ENCODE measurements at regions not wholly inside any gene's neighbourhood (a gene's known extent, or its start where the extent isn't known, plus 50 kb on each side); places are given as distances from the start of the nearest gene placed in this dataset.

DNA sequence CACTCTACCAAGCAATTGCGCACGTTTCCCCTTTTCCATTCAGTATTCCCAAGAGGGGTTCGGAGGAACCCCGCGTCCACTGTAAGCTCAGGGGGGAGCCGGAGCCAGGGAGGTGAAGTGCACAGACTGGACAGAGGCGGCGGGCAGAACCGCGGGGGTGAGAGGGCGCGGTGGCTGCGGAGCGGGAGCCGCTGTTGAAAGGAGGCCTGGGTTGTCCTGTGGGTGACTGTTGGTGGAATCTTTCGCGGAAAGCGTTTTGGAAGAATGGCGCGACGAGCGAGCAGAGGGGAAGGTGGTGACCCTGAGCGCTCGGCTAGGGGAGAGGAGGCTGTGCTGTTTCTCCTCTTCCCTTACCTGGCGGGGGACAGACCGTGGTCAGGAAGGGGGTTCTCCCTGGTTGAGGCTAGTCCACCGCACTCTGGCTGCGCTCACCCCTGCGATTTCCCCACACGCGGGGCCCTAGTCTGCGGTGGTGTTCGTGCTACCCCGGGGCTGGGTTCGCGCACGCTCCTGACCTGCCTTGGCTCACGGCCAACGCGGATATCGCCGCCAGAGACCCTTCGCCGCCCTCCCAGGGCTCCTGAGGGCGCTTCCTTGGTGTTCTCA lies 92.8 kb downstream of the PRKAB2 start:
- no peak overlapping the region for H3K4me3 ChIP-seq

GRCh38 chr1:147078606-147079399 lies 93.5 kb downstream of the PRKAB2 start:
- no peak for TF ChIP-seq CTCF (IDR thresholded peaks at IDR 0.05)
- Histone ChIP-seq H3K36me3 (no peaks in the 10 kb centered on the region), H3K27ac (no peak overlapping the region), H3K27me3 (ENCODE audit: low read depth) (peaks cover 87% of the 10 kb centered on the region), H3K4me3 (no peak overlapping the region), H3K9me3 (no peaks in the 10 kb centered on the region), H3K4me1 (peaks cover 10% of the 10 kb centered on the region)
- DNase-seq (no peak), ATAC-seq (no peak)
- intact Hi-C loops (cut with DNase I) = no loop called here

More for the DNA sequence above, 92.8 kb downstream of the PRKAB2 start:
- H3K27ac ChIP-seq = no peak overlapping the region
- peaks cover 86% of the 10 kb centered on the region for H3K27me3 ChIP-seq (ENCODE audit: low read depth)
- no peaks in the 10 kb centered on the region for H3K36me3 ChIP-seq
- TF ChIP-seq CTCF (IDR thresholded peaks at IDR 0.05) = no peak
- no peaks in the 10 kb centered on the region for H3K9me3 ChIP-seq
- intact Hi-C loops (cut with DNase I) = no loop called here
- ATAC-seq (no peak), DNase-seq (no peak)
- peaks cover 13% of the 10 kb centered on the region for H3K4me1 ChIP-seq

GRCh38 chr1:147077936-147078605 lies 94.2 kb downstream of the PRKAB2 start:
- ATAC-seq (no peak), DNase-seq (no peak)
- no peak overlapping the region for H3K4me3 ChIP-seq
- peaks cover 11% of the 10 kb centered on the region for H3K4me1 ChIP-seq
- peaks cover 88% of the 10 kb centered on the region for H3K27me3 ChIP-seq (ENCODE audit: low read depth)
- H3K9me3 ChIP-seq = no peaks in the 10 kb centered on the region
- H3K27ac ChIP-seq = no peak overlapping the region
- H3K36me3 ChIP-seq = no peaks in the 10 kb centered on the region
- intact Hi-C loops (cut with DNase I) = no loop called here
- TF ChIP-seq CTCF (IDR thresholded peaks at IDR 0.05) = no peak

- Histone ChIP-seq H3K27ac (no peak overlapping the region), H3K4me3 (no peak overlapping the region), H3K36me3 (no peaks in the 10 kb centered on the region), H3K27me3 (ENCODE audit: low read depth) (peaks cover 88% of the 10 kb centered on the region), H3K9me3 (no peaks in the 10 kb centered on the region), H3K4me1 (peaks cover 17% of the 10 kb centered on the region)
- DNase-seq (no peak), ATAC-seq (no peak)
- TF ChIP-seq CTCF (IDR thresholded peaks at IDR 0.05) = no peak
- intact Hi-C loops (cut with DNase I) = no loop called here
These were observed 94.7 kb downstream of the PRKAB2 start for GRCh38 chr1:147077523-147077922.

- TF ChIP-seq CTCF (IDR thresholded peaks at IDR 0.05) = no peak
- Histone ChIP-seq H3K4me3 (no peak overlapping the region), H3K4me1 (peaks cover 21% of the 10 kb centered on the region), H3K27ac (no peak overlapping the region), H3K27me3 (ENCODE audit: low read depth) (peaks cover 89% of the 10 kb centered on the region), H3K36me3 (no peaks in the 10 kb centered on the region), H3K9me3 (no peaks in the 10 kb centered on the region)
- no peak for DNase-seq
- no peak for ATAC-seq
- intact Hi-C loops (cut with DNase I) = no loop called here
These were observed 95.2 kb downstream of the PRKAB2 start for GRCh38 chr1:147077081-147077480.

Measured in lower lobe of right lung (tissue), 2 donors.